Neuronal stem cell (in vitro differentiated cells): ENCODE measurements at regions not wholly inside any gene's neighbourhood (a gene's known extent, or its start where the extent isn't known, plus 50 kb on each side); places are given as distances from the start of the nearest gene placed in this dataset.

Experiments
- DNase-seq: peaks from one replicate; pipeline ENCODE4 v3.0.0-alpha.2; 2013; ENCODE audit warnings: low spot score
- H2AFZ ChIP-seq: one replicate; pipeline ENCODE4 v1.6.1; 2013; ENCODE audit warnings: mild to moderate bottlenecking, low read length, inconsistent platforms
- H2AK5ac ChIP-seq: 2 replicates; pipeline ENCODE4 v1.6.1; 2013; ENCODE audit warnings: low read depth, mild to moderate bottlenecking, inconsistent platforms, low read length, moderate library complexity, mixed read lengths
- H2BK120ac ChIP-seq: 2 replicates; pipeline ENCODE4 v1.6.1; 2013; ENCODE audit warnings: low read depth, mild to moderate bottlenecking, inconsistent platforms, low read length, moderate library complexity, mixed read lengths
- H2BK12ac ChIP-seq: one replicate; pipeline ENCODE4 v1.6.1; 2013; ENCODE audit warnings: low read length, inconsistent platforms
- H2BK15ac ChIP-seq: 2 replicates; pipeline ENCODE4 v1.6.1; 2013; ENCODE audit warnings: mild to moderate bottlenecking, low read length, inconsistent platforms, mixed read lengths
- H2BK5ac ChIP-seq: one replicate; pipeline ENCODE4 v1.6.1; 2013; ENCODE audit warnings: inconsistent platforms, mild to moderate bottlenecking, low read length, moderate library complexity
- H3K14ac ChIP-seq: one replicate; pipeline ENCODE4 v1.6.1; 2013; ENCODE audit warnings: low read length, inconsistent platforms
- H3K18ac ChIP-seq: 2 replicates; pipeline ENCODE4 v1.6.1; 2013; ENCODE audit warnings: low read length, inconsistent platforms
- H3K23ac ChIP-seq: 2 replicates; pipeline ENCODE4 v1.6.1; 2013; ENCODE audit warnings: low read depth, mild to moderate bottlenecking, mixed read lengths, low read length, inconsistent platforms; ENCODE audit not compliant: poor library complexity
- H3K27ac ChIP-seq: replicated peaks from 3 replicates; pipeline ENCODE4 v1.5.1; 2013; ENCODE audit warnings: low read length, inconsistent platforms
- H3K27me3 ChIP-seq, 3 experiments: 2 replicates each; pipeline ENCODE4 v1.6.1; 2013; ENCODE audit warnings: low read length in 3 of 3, mild to moderate bottlenecking in 2 of 3, inconsistent platforms in 1 of 3, low read depth in 1 of 3, mixed read lengths in 1 of 3, moderate library complexity in 1 of 3; ENCODE audit not compliant: control insufficient read depth in 3 of 3, insufficient read depth in 3 of 3
- H3K36me3 ChIP-seq, 2 donors: replicated peaks in 1 of 2; 2 replicates each; pipeline ENCODE4 v1.6.1; 2013; ENCODE audit warnings: low read length in 2 of 2; ENCODE audit not compliant: control insufficient read depth in 2 of 2, insufficient read depth in 2 of 2
- H3K4ac ChIP-seq: 2 replicates; pipeline ENCODE4 v1.6.1; 2013; ENCODE audit warnings: inconsistent platforms, mild to moderate bottlenecking, low read length, moderate library complexity
- H3K4me1 ChIP-seq, 2 donors: 1 replicate in 1 of 2; 2 replicates in 1 of 2; pipeline ENCODE4 v1.6.1; 2013; ENCODE audit warnings: low read length in 2 of 2, low read depth in 1 of 2; ENCODE audit not compliant: control insufficient read depth in 2 of 2, insufficient read depth in 1 of 2
- H3K4me2 ChIP-seq: one replicate; pipeline ENCODE4 v1.6.1; 2013; ENCODE audit warnings: mild to moderate bottlenecking, low read length, inconsistent platforms; ENCODE audit not compliant: insufficient read depth, poor library complexity, severe bottlenecking
- H3K4me3 ChIP-seq, 2 donors: 2 replicates each; pipeline ENCODE4 v1.5.1; 2013; ENCODE audit warnings: low read length in 2 of 2, mild to moderate bottlenecking in 2 of 2, inconsistent platforms in 1 of 2, moderate library complexity in 1 of 2
- H3K79me1 ChIP-seq: one replicate; pipeline ENCODE4 v1.6.1; 2013; ENCODE audit warnings: low read depth, mild to moderate bottlenecking, inconsistent platforms, low read length, moderate library complexity
- H3K9ac ChIP-seq: one replicate; pipeline ENCODE4 v1.6.1; 2013; ENCODE audit warnings: mild to moderate bottlenecking, low read depth, low read length, inconsistent platforms; ENCODE audit not compliant: poor library complexity
- H3K9me3 ChIP-seq, 2 donors: replicated peaks in 1 of 2; 2 replicates each; pipeline versions ENCODE3 to v1.6.1; 2013; ENCODE audit warnings: low read length in 2 of 2, mild to moderate bottlenecking in 2 of 2, inconsistent platforms in 1 of 2, low read depth in 1 of 2, mixed read lengths in 1 of 2, moderate library complexity in 1 of 2; ENCODE audit not compliant: control insufficient read depth in 2 of 2, insufficient read depth in 1 of 2
- H4K8ac ChIP-seq: one replicate; pipeline ENCODE4 v1.6.1; 2013; ENCODE audit warnings: low read depth, mild to moderate bottlenecking, inconsistent platforms, low read length, moderate library complexity
- H4K91ac ChIP-seq: one replicate; pipeline ENCODE4 v1.6.1; 2013; ENCODE audit warnings: low read length, low read depth, mild to moderate bottlenecking, inconsistent platforms; ENCODE audit not compliant: poor library complexity
- WGBS, 2 donors: extraction: QIAGEN DNeasy Blood & Tissue Kit; methylation state at CpG; one replicate each; pipeline ENCODE4 v1.1.7; 2013; ENCODE audit warnings: missing lambda C conversion rate in 2 of 2, mixed read lengths in 1 of 2; ENCODE audit not compliant: insufficient read length in 2 of 2, insufficient replicate concordance in 1 of 2; ENCODE audit errors: extremely low coverage in 2 of 2; 5-methylcytosine and 5-hydroxymethylcytosine counted together

GRCh38 chr6:93701526-93701925 lies 282.2 kb upstream of the EPHA7 start:
- Histone ChIP-seq H2AK5ac (no peak overlapping the region), H2BK120ac (no peak overlapping the region), H3K14ac (no peak overlapping the region), H3K36me3 (no peaks in the 10 kb centered on the region), H3K9ac (no peak overlapping the region), H2BK12ac (no peak overlapping the region), H4K8ac (no peak overlapping the region), H3K79me1 (no peaks in the 10 kb centered on the region), H3K18ac (no peak overlapping the region), H3K4ac (no peak overlapping the region), H3K4me3 (no peak overlapping the region), H4K91ac (no peak overlapping the region), H3K4me1 (no peaks in the 10 kb centered on the region), H3K9me3 (no peaks in the 10 kb centered on the region), H2BK5ac (no peak overlapping the region), H2BK15ac (no peak overlapping the region), H2AFZ (no peak overlapping the region), H3K27ac (no peak overlapping the region), H3K4me2 (no peak overlapping the region), H3K23ac (no peak overlapping the region), H3K27me3 (no peaks in the 10 kb centered on the region)
- DNase-seq = no peak
- WGBS, 2 donors = no CpG with 5 or more reads among the region's 2 CpGs

- H3K36me3 ChIP-seq = no peaks in the 10 kb centered on the region
- no peak overlapping the region for H3K4me2 ChIP-seq
- H3K14ac ChIP-seq = no peak overlapping the region
- no peak overlapping the region for H3K4ac ChIP-seq
- no peaks in the 10 kb centered on the region for H3K27me3 ChIP-seq
- H2BK5ac ChIP-seq = no peak overlapping the region
- no peak overlapping the region for H3K27ac ChIP-seq
- no peak overlapping the region for H3K18ac ChIP-seq
- no peak overlapping the region for H3K4me3 ChIP-seq
- no peak overlapping the region for H2BK12ac ChIP-seq
- no peak overlapping the region for H2BK120ac ChIP-seq
- no CpG with 5 or more reads among the region's 2 CpGs for WGBS, 2 donors
- no peak overlapping the region for H4K91ac ChIP-seq
- H4K8ac ChIP-seq = no peak overlapping the region
- H3K23ac ChIP-seq = no peak overlapping the region
- DNase-seq = no peak
- H2BK15ac ChIP-seq = no peak overlapping the region
- H3K9ac ChIP-seq = no peak overlapping the region
- H3K4me1 ChIP-seq = no peaks in the 10 kb centered on the region
- no peak overlapping the region for H2AK5ac ChIP-seq
- no peaks in the 10 kb centered on the region for H3K79me1 ChIP-seq
- H2AFZ ChIP-seq = no peak overlapping the region
- H3K9me3 ChIP-seq = no peaks in the 10 kb centered on the region
Observed at GRCh38 chr6:93685494-93685893, 266.1 kb upstream of the EPHA7 start.

- Histone ChIP-seq H3K4me1 (no peaks in the 10 kb centered on the region), H3K9me3 (no peaks in the 10 kb centered on the region), H3K14ac (no peak overlapping the region), H3K27ac (no peak overlapping the region), H3K4me2 (no peak overlapping the region), H2AFZ (no peak overlapping the region), H4K8ac (no peak overlapping the region), H3K18ac (no peak overlapping the region), H3K9ac (no peak overlapping the region), H3K4me3 (no peak overlapping the region), H3K27me3 (no peaks in the 10 kb centered on the region), H2BK120ac (no peak overlapping the region), H2BK5ac (no peak overlapping the region), H3K4ac (no peak overlapping the region), H3K36me3 (no peaks in the 10 kb centered on the region), H4K91ac (no peak overlapping the region), H2BK15ac (no peak overlapping the region), H2AK5ac (no peak overlapping the region), H3K79me1 (no peaks in the 10 kb centered on the region), H3K23ac (no peak overlapping the region), H2BK12ac (no peak overlapping the region)
- no CpG with 5 or more reads among the region's 1 CpG for WGBS, 2 donors
- no peak for DNase-seq
Observed at GRCh38 chr6:93684339-93684738, 265.0 kb upstream of the EPHA7 start.

- Histone ChIP-seq H3K27ac (no peak overlapping the region), H2BK120ac (no peak overlapping the region), H4K8ac (no peak overlapping the region), H3K4me3 (no peak overlapping the region), H2BK15ac (no peak overlapping the region), H2AFZ (no peak overlapping the region), H3K4me2 (no peak overlapping the region), H3K4ac (no peak overlapping the region), H2BK12ac (no peak overlapping the region), H2BK5ac (no peak overlapping the region), H3K9ac (no peak overlapping the region), H4K91ac (no peak overlapping the region), H3K36me3 (no peaks in the 10 kb centered on the region), H3K79me1 (no peaks in the 10 kb centered on the region), H3K14ac (no peak overlapping the region), H3K27me3 (no peaks in the 10 kb centered on the region), H3K9me3 (no peaks in the 10 kb centered on the region), H3K4me1 (no peaks in the 10 kb centered on the region), H3K18ac (no peak overlapping the region), H2AK5ac (no peak overlapping the region), H3K23ac (no peak overlapping the region)
- no CpG with 5 or more reads among the region's 3 CpGs for WGBS, 2 donors
- no peak for DNase-seq
Observed at GRCh38 chr6:93679836-93680235, 260.5 kb upstream of the EPHA7 start.
